ENCODE measurements at regions not wholly inside any gene's neighbourhood (a gene's known extent, or its start where the extent isn't known, plus 50 kb on each side); places are given as distances from the start of the nearest gene placed in this dataset.
"Not testable (repeated sequence)": the region's sequence is repeated elsewhere in the genome, so short reads cannot be mapped to it uniquely, and the experiment has no call there.

DNA sequence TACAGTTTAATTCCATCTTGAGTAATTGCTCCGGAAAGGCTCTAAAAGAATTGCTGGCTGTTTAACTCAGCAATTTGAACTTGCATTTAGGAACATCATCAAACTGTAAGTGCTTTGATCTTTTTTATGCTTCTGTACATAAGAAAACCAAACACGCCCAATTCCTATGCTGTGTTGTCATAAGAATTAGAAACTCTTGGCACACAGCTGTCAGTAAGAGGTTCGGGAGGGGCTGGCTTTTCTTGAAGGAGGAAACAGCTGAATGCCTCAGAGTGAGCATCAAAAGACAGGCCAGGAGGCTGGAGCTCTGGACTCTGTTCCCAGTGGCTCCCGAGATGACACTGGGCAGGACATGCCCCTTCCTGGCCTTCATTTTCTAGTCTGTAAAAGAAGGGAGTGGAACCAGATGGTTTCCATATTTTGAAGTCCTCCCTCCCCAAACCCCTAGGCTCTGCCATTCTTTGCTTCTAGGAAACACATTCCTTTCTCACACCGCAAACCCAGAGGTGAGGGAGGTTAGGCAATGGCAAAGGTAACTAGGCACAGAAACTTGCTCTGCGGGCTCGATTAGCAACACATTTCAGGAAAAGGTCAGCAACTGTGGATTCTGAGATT, 73.7 kb upstream of the DLG1 start:
- no peak for DNase-seq (ENCODE audit: low read depth in 2 of 2, low spot score in 1 of 2)

DNA sequence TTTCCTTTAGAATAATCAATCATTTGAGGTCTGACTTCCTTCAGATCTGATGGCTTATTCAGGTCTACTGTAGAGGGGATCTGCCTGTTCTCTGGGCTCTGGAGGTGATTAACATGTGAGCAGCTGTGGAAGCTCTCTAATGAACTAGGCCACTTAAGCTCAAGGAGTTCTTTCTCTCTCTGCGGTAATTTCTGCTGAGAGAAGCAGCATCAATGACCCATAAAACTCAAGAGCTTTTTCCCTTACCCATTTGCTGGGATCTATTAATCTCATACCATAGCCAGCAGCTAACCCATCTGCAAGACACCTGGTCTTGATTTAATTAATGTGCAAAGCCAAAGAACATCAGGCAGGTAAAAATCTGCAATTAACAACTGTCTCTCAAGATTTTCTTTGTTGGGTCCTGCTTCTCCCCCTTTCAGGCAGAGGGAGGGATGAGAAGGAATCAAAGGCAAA, 73.2 kb upstream of the DLG1 start:
- no peak for DNase-seq (ENCODE audit: low read depth in 2 of 2, low spot score in 1 of 2)

DNA sequence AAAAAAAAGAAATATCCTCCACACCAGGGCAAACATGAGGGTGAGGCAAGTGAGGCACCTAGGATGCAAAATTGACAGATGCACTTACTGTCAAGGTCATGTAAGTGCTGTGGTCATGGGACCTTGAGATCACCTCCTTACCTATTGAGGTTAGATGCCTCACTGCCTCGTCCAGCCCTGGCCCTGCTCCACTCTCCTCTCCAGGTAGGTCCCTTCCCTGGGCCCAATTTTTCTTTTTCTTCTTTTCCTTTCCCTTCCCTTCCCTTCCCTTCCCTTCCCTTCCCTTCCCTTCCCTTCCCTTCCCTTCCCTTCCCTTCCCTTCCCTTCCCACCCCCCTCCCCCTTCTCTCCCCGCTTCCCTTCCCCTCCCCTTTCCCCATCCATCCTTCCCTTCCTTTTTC, 71.1 kb upstream of the DLG1 start:
- DNase-seq (ENCODE audit: low read depth in 2 of 2, low spot score in 1 of 2) = no peak

DNA sequence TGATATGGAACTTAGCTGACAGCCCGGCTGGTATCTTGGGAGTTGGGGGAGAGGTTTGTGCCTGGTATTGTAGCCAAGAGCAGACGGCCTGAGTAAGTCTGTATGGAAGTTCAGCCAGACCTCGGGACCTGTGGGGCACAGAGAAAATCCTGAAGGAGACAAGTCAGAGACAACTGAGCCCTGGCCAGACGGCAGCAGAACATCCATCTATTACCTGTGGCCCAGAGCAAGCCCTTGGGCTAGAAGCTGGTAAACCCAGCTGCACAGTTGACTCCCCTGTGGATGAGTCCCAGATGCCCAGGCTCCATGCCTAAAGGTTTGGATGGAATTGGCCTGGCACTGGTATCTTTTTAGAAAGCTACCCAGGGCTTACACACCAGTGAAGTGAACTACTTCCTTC, 70.4 kb upstream of the DLG1 start:
- no peak for DNase-seq (ENCODE audit: low read depth in 2 of 2, low spot score in 1 of 2)

DNA sequence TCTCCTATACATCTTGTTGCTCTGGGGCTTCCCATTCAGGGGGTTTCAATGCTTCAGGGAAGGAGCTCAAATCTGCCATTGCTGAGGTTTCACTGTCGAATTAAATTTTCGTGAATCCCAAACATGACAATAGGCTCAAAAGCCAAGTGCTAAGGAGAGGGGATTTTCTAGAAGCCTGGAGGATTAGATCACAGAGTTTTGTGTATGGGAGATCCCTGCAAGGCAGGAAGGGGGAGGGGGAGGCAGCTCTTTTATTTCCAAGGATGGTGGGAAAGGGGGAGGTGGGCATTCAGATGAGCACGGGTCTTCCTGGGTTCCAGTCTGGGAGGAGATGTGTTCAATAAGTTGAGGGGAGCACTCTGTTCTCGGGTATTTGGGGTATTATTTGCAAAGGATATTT, 69.9 kb upstream of the DLG1 start:
- DNase-seq (ENCODE audit: low read depth in 2 of 2, low spot score in 1 of 2) = no peak

DNA sequence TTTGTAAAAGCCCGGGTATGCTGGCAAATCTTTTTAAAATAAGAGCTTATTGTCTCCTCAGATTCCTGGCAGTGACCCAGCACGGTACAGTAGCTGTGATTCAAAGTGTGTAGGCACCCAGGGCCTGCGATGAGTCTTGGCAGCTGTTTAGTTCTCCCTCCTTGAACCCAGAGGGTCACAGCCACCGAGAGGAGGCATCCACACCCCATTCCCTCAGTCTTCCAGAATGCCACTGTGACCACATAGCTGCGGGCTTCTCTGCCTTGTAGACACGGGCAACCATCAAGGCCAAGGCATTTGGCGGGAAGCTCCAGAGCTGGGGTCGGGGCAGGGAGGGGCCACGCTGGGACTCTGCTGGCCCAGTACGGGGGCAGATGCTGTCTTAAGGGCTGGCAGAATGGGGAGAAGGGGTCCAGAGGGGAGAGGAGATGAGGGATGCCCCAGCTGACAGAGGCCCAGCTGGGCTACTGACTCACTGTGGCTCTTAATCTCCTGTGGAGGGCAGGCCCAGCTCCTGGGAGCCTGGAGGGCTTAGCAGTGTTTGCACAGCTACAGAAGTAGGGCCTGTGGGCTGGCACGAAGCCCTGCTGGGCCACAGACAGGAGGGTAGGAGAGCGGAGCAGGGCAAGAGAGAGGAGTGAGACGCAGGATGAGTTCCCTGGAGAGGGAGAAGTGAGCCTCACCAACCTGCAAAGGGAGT, 68.8 kb upstream of the DLG1 start:
- no peak for DNase-seq (ENCODE audit: low read depth in 2 of 2, low spot score in 1 of 2)

DNA sequence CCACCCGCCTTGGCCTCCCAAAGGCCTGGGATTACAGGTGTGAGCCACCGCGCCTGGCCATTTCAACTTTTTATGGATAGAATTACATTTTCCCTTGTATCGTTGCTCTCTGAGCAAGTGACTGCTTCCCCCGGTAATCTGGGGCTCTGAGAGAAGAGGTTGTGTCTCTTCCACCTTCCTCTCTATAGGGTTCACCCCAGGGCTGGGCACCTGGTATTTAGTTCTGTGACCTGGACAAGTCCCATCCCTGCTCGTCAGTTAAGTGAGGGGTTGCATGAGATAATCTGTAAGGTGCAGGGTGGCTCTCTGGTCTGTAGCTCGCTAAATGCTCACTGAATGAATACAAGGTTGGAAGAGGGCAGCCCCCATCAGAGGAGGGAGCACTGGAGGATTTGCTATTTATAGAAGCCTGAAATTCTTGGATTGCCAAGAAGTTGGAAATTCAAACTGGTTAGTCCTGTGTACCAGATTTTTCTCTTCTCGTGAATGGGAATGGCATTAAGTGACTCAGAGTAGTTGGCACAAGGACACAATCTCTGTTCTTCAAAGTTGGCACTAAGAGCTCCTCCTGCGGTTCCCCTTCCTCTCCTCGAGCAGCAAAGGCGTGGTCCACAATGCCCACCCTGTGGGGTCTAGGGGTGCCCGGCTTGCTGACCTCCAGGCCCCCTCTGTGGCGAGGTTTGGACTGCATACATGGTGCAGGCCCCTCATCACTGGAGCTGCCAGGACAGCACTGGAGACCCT, 68.1 kb upstream of the DLG1 start:
- no peak for DNase-seq (ENCODE audit: low read depth in 2 of 2, low spot score in 1 of 2)

DNA sequence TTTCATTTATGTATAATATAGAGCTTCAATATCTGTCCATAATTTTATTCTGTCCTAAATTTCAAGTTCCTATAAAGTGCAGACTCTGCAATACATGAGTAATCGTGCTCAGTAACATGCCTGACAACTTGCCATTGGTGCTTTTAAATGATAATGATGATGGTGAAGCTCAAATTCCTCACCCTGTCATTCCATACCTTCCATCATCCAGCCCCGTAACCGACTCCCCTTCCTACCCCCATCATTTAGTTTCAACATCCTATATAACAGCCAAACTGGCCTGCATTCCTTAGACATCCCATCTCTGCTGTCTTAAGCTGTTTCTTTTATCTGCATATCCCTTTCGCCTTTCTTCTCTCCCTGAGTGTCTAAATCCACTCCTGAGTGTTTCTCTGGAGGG, 67.2 kb upstream of the DLG1 start:
- DNase-seq (ENCODE audit: low read depth in 2 of 2, low spot score in 1 of 2) = no peak

DNA sequence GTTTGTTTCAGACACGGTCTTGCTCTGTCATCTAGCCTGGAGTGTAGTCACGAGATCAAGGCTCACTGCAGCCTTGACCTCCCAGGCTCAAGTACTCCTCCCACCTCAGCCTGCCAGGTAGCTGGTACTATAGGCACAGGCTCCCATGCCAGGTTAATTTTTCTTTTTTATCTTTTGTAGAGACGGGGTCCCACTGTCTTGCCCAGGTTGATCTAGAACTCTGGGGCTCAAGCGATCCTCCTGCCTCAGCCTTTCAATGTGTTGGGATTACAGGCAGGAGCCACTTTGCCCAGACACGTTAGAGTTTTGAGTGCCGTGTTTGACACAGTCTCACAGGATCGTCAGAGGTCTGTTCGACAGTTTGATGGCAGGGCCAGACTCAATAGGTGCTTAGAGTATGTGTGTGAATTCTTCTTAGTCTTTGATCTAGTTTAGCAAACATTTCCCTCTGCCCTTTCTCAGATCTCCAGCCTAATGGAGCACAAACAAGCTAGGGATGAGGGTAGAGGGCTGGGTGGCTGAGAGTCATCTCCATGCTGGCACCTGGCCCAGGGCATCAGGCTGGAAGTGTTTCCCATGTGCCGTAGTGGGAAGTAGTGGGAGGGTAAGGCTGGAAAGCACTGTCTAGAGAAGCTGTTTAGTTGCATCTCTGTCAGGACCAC, 66.1 kb upstream of the DLG1 start:
- no peak for DNase-seq (ENCODE audit: low read depth in 2 of 2, low spot score in 1 of 2)

DNA sequence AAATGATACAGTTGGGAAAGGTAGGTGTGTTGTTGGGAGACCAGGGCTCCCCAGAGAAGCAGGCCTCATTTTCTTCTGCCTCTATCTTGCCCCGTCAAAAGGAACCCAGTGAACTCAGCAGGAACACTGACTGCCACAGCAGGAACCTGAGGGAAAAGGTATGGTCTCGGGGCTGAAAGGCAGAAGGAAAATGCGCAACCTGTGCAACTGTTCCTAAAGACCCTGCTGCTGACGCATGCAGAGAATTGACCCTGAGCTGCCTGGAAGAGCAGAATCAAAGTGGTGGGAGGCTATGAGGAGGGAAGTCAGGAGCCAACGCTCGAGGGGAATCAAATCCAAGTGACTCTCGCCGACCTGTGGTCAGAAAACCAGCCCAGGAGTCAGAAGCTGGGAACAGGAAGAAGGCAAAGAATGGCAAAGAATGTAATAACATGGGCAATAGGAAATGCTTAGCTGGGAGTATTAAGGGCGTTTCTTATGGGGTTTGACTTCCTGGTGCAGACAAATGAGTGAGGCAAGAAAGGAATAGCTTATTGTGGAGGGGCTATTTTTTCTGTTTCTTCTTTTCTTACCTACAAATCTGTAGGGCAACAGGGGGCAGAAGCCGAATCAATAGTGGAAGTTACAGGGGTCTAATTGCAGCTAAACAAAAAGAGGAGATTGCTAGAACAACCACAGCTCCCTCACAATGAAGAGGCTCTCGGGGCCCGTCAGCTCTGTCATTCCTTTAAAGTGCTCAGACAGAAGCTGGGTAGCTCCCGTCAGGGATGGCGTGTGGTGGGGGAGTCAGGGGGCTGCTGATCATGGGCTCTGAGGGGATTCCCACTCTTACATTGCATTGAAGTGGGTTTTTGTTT, 65.4 kb upstream of the DLG1 start:
- DNase-seq (ENCODE audit: low read depth in 2 of 2, low spot score in 1 of 2) = no peak

DNA sequence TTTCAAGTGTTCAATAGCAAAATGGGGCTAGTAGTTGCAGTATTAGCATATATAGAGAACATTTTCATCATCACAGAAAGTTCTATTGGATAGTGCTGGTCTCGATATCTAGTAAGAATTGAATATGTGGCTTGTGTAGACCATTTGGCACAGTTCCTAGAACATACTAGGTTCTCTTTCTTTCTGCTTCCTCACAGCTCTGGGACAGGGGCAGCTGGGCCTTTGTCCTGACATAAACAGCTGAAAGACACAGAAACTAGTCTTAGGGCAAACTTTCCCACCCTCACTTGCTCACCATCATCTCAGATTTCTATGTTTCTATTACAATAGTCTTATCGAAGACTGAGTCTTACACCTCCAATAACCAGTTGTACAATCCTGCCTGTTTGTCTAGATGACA, 63.7 kb upstream of the DLG1 start:
- DNase-seq (ENCODE audit: low read depth in 2 of 2, low spot score in 1 of 2) = no peak

DNA sequence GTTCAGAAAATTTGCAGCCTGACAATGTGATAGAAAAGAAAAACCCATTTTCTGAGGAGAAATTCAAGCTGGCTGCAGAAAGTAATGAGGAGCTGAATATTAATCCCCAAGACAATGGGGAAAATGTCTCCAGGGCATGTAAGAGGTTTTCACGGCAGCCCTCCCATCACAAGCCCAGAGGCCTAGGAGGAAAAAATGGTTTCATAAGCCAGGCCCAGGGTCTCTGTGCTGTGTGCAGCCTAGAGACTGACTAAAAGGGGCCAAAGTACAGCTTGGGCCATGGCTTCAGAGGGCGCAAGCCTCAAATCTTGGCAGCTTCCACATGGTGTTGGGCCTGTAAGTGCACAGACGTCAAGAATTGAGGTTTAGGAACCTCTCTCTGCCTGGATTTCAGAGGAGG, 61.7 kb upstream of the DLG1 start:
- DNase-seq (ENCODE audit: low read depth in 2 of 2, low spot score in 1 of 2) = not testable (repeated sequence)

DNA sequence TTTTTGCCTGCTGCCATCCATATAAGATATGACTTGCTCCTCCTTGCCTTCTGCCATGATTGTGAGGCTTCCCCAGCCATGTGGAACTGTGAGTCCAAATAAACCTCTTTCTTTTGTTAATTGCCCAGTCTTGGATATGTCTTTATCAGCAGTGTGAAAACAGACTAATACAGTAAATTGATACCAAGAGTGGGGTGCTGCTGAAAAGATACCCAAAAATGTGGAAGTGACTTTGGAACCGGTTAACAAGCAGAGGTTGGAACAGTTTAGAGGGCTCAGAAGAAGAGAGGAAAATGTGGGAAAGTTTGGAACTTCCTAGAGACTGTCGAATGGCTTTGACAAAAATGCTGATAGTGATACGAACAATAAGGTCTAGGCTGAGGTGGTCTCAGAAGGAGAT, 61.1 kb upstream of the DLG1 start:
- DNase-seq (ENCODE audit: low read depth in 2 of 2, low spot score in 1 of 2) = not testable (repeated sequence)

DNA sequence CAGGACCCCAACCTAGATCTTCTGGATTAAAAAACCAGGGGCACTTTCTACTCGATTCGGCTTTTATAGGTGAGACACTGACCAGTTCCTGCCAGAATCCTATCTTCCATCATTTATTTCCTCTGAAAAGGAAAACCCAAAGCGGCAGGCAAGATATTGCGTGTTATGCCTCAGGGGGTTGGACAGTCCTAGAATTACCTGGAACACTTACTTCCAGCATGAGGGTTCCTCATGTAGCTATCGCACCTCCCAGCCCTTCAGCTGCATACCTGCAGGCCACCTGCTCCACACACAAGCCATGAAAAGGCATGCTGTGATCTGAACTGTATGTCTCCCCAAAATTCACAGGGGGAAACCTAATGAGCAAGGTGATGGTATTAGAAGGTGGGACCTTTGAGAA, 58.3 kb upstream of the DLG1 start:
- DNase-seq (ENCODE audit: low read depth in 2 of 2, low spot score in 1 of 2) = no peak

DNA sequence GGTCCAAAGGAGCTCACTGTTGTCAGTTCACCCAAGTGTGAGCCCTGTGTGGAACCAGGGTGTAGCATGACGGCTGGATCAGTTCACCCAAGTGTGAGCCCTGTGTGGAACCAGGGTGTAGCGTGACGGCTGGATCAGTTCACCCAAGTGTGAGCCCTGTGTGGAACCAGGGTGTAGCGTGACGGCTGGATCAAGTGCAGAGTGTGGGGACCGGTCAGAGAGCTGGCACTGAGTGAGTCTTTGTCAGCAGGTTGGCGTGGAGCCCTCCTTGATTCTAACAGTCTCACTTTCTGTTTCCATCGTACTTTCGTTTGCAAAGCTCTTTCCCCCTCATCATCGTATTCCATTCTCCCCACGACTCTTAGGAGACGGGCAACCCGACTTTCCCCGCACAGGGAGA, 57.9 kb upstream of the DLG1 start:
- DNase-seq (ENCODE audit: low read depth in 2 of 2, low spot score in 1 of 2) = no peak

DNA sequence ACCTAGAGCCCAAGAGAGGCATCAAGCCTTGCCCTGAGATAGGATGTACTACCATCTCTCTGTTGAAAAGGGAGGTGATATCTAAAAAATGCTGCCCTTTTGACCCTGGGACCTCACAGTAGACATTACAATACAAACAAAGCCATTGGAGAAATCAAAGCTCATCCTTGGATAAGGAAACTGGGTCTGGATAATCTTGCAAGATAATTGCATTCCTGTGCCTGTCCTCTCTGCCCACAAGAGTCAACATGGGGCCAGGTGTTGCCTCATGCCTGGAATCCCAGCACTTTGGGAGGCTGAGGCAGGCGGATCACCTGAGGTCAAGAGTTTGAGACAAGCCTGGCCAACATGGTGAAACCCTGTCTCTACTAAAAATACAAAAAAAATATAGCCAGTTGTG, 57.3 kb upstream of the DLG1 start:
- DNase-seq (ENCODE audit: low read depth in 2 of 2, low spot score in 1 of 2) = no peak

DNA sequence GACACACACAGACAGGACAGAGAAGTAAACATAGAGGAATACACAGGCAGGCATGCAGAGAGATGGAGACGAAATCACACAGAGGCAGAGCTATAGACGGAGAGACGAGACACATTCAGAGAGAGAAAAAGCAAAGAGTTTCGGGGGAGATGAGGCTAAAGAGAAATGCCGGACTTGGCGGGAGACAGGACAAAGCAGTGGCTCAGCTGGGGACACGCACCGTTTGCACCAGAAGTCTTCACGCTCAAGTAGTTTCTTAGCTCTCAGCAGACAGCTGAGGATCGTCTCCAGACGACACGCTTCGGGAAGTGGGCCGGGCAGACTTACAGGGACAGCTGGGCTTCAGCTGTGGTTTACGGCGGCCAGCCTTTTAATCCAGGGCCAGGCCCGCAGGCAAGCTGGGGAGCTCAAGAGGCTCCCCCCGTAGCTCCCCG, 56.2 kb upstream of the DLG1 start:
- DNase-seq (ENCODE audit: low read depth in 2 of 2, low spot score in 1 of 2) = no peak

DNA sequence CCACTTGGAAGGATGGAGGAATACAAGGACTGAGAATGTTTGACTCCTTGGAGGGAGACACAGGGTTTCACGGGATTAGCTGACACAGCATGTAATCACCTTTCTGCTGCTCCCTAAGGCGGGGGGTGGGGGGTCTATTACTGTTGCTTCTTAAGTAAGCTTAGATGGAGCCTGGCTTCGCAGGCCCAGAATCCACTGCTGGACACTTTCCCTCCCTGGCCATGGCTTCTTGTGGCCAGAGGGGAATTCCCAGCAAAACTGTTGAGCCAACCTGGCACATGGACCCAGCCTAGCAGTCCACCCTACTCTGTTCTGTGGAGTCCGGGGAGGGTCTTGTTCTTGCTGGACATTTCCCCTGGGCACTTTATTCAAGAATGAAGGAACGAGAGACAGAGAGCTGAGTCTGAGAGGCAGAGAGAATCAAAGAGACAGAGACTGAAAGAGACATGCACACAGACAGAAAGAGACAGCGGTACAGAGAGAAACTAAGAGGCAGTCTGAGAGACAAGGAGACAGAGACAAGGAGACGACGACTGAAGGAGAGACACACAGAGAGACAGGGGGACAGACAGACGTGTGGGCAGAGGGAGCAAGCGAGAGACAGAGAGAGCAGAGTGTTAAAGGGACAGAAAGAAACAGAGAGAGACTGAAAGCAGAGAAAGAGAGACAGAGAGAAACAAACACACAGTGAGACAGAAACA, 55.6 kb upstream of the DLG1 start:
- no peak for DNase-seq (ENCODE audit: low read depth in 2 of 2, low spot score in 1 of 2)

DNA sequence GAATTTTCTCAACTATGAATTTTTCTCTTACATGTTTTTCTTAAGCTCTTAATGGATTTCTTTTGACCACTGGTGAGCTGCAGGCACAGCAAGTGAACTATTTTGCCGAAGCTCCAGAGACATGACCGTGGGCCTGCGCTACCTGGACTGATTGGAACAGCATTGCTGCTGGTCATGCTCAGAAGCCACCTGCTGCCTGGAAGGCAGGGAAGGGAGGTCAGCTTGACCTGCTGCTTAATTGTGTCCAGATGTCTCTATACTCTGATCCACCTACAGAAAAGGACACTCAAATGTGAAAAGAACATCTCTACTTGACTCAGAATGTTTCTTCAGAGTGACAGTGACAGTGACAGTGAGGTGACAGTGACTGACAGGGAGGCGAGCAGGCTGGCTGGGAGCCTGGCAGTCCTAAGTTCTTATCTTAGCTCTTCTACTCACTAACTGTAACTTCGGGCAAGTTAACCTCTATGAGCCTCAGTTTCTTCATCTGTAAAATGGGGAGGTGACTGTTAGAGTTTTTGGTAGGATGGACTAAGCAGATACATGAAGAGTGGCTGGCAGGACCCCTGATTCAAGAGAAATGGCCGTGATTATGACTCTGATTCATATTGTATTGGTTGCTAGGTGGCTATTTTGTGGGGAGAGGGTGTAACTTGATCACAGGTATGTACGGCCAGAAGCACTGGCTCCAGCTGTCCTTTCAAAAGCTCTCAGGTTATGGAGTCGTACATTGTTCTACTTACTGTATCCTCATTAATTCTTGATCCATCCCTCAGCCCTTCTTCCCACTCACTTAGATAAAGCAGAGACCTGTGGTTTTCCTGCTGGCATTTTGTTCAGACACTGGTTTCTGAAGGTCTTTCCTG, 54.8 kb upstream of the DLG1 start:
- DNase-seq (ENCODE audit: low read depth in 2 of 2, low spot score in 1 of 2) = no peak

All from stimulated activated CD8-positive, alpha-beta memory T cell treated with anti-CD3 and anti-CD28 coated beads, Interleukin-4, amount 100 ng/mL, for 1 hour (primary cell).